ENCODE measurements at regions not wholly inside any gene's neighbourhood (a gene's known extent, or its start where the extent isn't known, plus 50 kb on each side); places are given as distances from the start of the nearest gene placed in this dataset.

GRCh38 chr1:69413129-69413528, 154.6 kb upstream of the LRRC7 start:
- no peak for DNase-seq (ENCODE audit: low spot score)
- no peak for FAIRE-seq

GRCh38 chr1:69414574-69414973, 153.1 kb upstream of the LRRC7 start:
- DNase-seq (ENCODE audit: low spot score) (no peak), FAIRE-seq (no peak)

- DNase-seq (ENCODE audit: low spot score) (no peak), FAIRE-seq (no peak)
Measured at GRCh38 chr1:69421286-69421685, 146.4 kb upstream of the LRRC7 start.

GRCh38 chr1:69425871-69426270, 141.9 kb upstream of the LRRC7 start:
- DNase-seq (ENCODE audit: low spot score) (no peak), FAIRE-seq (no peak)

- FAIRE-seq (no peak), DNase-seq (ENCODE audit: low spot score) (no peak)
Measured at GRCh38 chr1:69426401-69426800, 141.3 kb upstream of the LRRC7 start.

GRCh38 chr1:69433073-69433472, 134.6 kb upstream of the LRRC7 start:
- DNase-seq (ENCODE audit: low spot score) (no peak), FAIRE-seq (no peak)

GRCh38 chr1:69436151-69436550, 131.6 kb upstream of the LRRC7 start:
- DNase-seq (ENCODE audit: low spot score) (no peak), FAIRE-seq (no peak)

GRCh38 chr1:69438056-69438795, 129.5 kb upstream of the LRRC7 start:
- no peak for DNase-seq (ENCODE audit: low spot score)

GRCh38 chr1:69441496-69441895, 126.2 kb upstream of the LRRC7 start:
- DNase-seq (ENCODE audit: low spot score), result no peak
- FAIRE-seq, result no peak

More at GRCh38 chr1:69438056-69438795, 129.5 kb upstream of the LRRC7 start:
- FAIRE-seq, result no peak

GRCh38 chr1:69451196-69451595, 116.5 kb upstream of the LRRC7 start:
- FAIRE-seq (no peak), DNase-seq (ENCODE audit: low spot score) (no peak)

- no peak for FAIRE-seq
- no peak for DNase-seq (ENCODE audit: low spot score)
Measured at GRCh38 chr1:69455718-69456117, 112.0 kb upstream of the LRRC7 start.

- DNase-seq (ENCODE audit: low spot score) (no peak), FAIRE-seq (no peak)
Measured at GRCh38 chr1:69459244-69459643, 108.5 kb upstream of the LRRC7 start.

GRCh38 chr1:69475021-69475420, 92.7 kb upstream of the LRRC7 start:
- DNase-seq (ENCODE audit: low spot score), result no peak

GRCh38 chr1:69479734-69480133, 88.0 kb upstream of the LRRC7 start:
- FAIRE-seq (no peak), DNase-seq (ENCODE audit: low spot score) (no peak)

More at GRCh38 chr1:69475021-69475420, 92.7 kb upstream of the LRRC7 start:
- no peak for FAIRE-seq

- DNase-seq (ENCODE audit: low spot score), result no peak
- FAIRE-seq, result no peak
Measured at GRCh38 chr1:69483246-69483645, 84.5 kb upstream of the LRRC7 start.

GRCh38 chr1:69485616-69486015, 82.1 kb upstream of the LRRC7 start:
- FAIRE-seq, result no peak

GRCh38 chr1:69491416-69491815, 76.3 kb upstream of the LRRC7 start:
- no peak for FAIRE-seq
- DNase-seq (ENCODE audit: low spot score), result no peak

More at GRCh38 chr1:69485616-69486015, 82.1 kb upstream of the LRRC7 start:
- DNase-seq (ENCODE audit: low spot score), result no peak

- DNase-seq (ENCODE audit: low spot score), result no peak
- no peak for FAIRE-seq
Measured at GRCh38 chr1:69492286-69492685, 75.4 kb upstream of the LRRC7 start.

GRCh38 chr1:69494221-69494620, 73.5 kb upstream of the LRRC7 start:
- FAIRE-seq (no peak), DNase-seq (ENCODE audit: low spot score) (no peak)

- no peak for DNase-seq (ENCODE audit: low spot score)
- no peak for FAIRE-seq
Measured at GRCh38 chr1:69497441-69498221, 70.1 kb upstream of the LRRC7 start.

GRCh38 chr1:69498711-69499110, 69.0 kb upstream of the LRRC7 start:
- DNase-seq (ENCODE audit: low spot score) (no peak), FAIRE-seq (no peak)

GRCh38 chr1:69499203-69499803, 68.4 kb upstream of the LRRC7 start:
- no peak for FAIRE-seq

More at GRCh38 chr1:69499203-69499803, 68.4 kb upstream of the LRRC7 start:
- no peak for DNase-seq (ENCODE audit: low spot score)
